ENCODE measurements at regions not wholly inside any gene's neighbourhood (a gene's known extent, or its start where the extent isn't known, plus 50 kb on each side); places are given as distances from the start of the nearest gene placed in this dataset.
A peak's percentile ranks its signal among the peaks of the same experiment; 100 is the strongest.

DNA sequence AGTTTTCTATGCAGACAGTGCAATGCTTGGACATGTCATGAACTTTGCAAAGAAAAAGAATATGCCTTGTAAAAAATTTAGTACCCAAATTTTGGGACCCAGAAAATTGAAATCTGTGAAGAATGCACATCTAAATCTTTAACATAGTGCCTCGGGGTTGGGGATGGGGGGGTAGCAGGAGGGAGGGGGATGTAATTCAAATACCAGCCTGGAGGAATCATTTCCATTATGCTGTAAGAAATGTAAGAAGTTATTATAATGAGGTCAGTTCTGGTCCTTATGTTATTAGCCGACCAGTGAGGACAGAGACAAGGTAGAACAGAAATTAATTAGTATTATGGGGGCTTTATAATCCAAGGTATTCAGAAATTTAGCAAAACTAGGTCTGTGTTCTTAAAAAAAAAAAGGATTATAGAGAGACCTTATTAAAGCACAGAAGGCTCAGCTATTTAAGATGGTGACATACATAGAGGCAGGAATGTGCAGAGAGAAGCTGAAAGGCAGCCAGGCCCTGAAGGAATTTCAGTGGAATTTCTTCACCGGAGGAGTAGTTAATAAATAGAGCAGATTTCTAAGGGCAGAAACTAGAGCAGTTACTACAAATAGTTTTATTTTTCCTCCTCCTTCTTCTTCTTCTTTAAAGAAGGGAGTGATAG is 89.0 kb upstream of the RBMS1 start:
- no peaks in the 10 kb centered on the region for H3K79me2 ChIP-seq (ENCODE audit: control insufficient read depth, insufficient read depth, low read length)
- no peaks in the 10 kb centered on the region for H4K20me1 ChIP-seq (ENCODE audit: control insufficient read depth, extremely low read depth, insufficient read depth, low read length)
- H3K4me3 ChIP-seq (ENCODE audit: control insufficient read depth in 2 of 3, extremely low read depth in 1 of 3, insufficient read depth in 2 of 3, low read depth in 1 of 3, low read length in 3 of 3), result no peak overlapping the region
- H3K36me3 ChIP-seq (ENCODE audit: control insufficient read depth in 2 of 2, extremely low read depth in 1 of 2, insufficient read depth in 2 of 2, low read length in 2 of 2), result no peaks in the 10 kb centered on the region
- peaks cover 6% of the 10 kb centered on the region for H3K4me1 ChIP-seq (ENCODE audit: control insufficient read depth, extremely low read depth, insufficient read depth, low read length)
- dilution Hi-C loops (cut with MboI; ENCODE audit: extremely low pct_ligation_motif_present, low sequenced_read_pairs), result no loop called here
- H3K9me1 ChIP-seq (ENCODE audit: control insufficient read depth, extremely low read depth, insufficient read depth, low read length), result no peaks in the 10 kb centered on the region
- DNase-seq (ENCODE audit: low read depth, low spot score) (no peak), FAIRE-seq (peak; percentile 64)
- H3K9me3 ChIP-seq (ENCODE audit: control insufficient read depth, low read depth, low read length), result no peaks in the 10 kb centered on the region
- no peak overlapping the region for H3K27ac ChIP-seq (ENCODE audit: control insufficient read depth, insufficient read depth, low read length)
- H2AFZ ChIP-seq (ENCODE audit: control insufficient read depth, low read length), result peak overlapping the region; percentile 23
- H3K27me3 ChIP-seq (ENCODE audit: control insufficient read depth, extremely low read depth, insufficient read depth, low read length), result no peaks in the 10 kb centered on the region
- H3K9ac ChIP-seq (ENCODE audit: control insufficient read depth, extremely low read depth, insufficient read depth, low read length), result no peak overlapping the region
- no peak overlapping the region for H3K4me2 ChIP-seq (ENCODE audit: control insufficient read depth, extremely low read depth, insufficient read depth, low read depth, low read length)
- TF ChIP-seq, protein P1, sequence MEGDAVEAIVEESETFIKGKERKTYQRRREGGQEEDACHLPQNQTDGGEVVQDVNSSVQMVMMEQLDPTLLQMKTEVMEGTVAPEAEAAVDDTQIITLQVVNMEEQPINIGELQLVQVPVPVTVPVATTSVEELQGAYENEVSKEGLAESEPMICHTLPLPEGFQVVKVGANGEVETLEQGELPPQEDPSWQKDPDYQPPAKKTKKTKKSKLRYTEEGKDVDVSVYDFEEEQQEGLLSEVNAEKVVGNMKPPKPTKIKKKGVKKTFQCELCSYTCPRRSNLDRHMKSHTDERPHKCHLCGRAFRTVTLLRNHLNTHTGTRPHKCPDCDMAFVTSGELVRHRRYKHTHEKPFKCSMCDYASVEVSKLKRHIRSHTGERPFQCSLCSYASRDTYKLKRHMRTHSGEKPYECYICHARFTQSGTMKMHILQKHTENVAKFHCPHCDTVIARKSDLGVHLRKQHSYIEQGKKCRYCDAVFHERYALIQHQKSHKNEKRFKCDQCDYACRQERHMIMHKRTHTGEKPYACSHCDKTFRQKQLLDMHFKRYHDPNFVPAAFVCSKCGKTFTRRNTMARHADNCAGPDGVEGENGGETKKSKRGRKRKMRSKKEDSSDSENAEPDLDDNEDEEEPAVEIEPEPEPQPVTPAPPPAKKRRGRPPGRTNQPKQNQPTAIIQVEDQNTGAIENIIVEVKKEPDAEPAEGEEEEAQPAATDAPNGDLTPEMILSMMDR (optimal IDR thresholded peaks at IDR 0.05 in 1 of 3, IDR thresholded peaks at IDR 0.05 in 1 of 3, conservative IDR thresholded peaks at IDR 0.05 in 1 of 3; ENCODE audit: extremely low read depth in 1 of 3, insufficient read depth in 2 of 3, low read length in 3 of 3), result no peak
- no peak for TF ChIP-seq EZH2 (IDR thresholded peaks at IDR 0.05; ENCODE audit: low read length)

DNA sequence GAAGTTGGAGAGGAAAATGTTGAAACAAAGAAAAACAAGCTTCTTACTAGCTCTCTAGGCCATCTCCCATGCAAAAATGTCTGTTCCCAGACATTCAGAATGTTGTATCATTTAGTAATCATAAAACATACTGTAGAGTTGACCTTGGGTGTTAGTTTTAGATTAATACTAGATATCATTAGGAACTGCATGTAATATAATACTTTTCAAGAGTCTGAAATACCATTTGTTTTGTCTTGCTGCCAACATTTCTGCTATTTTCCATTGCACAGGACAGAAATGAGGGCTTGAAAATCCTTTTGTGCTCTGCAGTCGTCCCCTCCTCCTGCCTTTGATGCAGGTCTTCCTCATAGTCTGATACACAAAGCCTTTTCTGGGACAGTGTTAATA is 89.5 kb upstream of the RBMS1 start:
- Histone ChIP-seq H3K36me3 (ENCODE audit: control insufficient read depth in 2 of 2, extremely low read depth in 1 of 2, insufficient read depth in 2 of 2, low read length in 2 of 2) (no peaks in the 10 kb centered on the region), H4K20me1 (ENCODE audit: control insufficient read depth, extremely low read depth, insufficient read depth, low read length) (no peaks in the 10 kb centered on the region), H3K4me1 (ENCODE audit: control insufficient read depth, extremely low read depth, insufficient read depth, low read length) (peaks cover 6% of the 10 kb centered on the region), H3K9me1 (ENCODE audit: control insufficient read depth, extremely low read depth, insufficient read depth, low read length) (no peaks in the 10 kb centered on the region), H3K9me3 (ENCODE audit: control insufficient read depth, low read depth, low read length) (no peaks in the 10 kb centered on the region), H3K79me2 (ENCODE audit: control insufficient read depth, insufficient read depth, low read length) (no peaks in the 10 kb centered on the region), H3K4me2 (ENCODE audit: control insufficient read depth, extremely low read depth, insufficient read depth, low read depth, low read length) (no peak overlapping the region), H2AFZ (ENCODE audit: control insufficient read depth, low read length) (peak overlapping the region; percentile 23), H3K27me3 (ENCODE audit: control insufficient read depth, extremely low read depth, insufficient read depth, low read length) (no peaks in the 10 kb centered on the region), H3K9ac (ENCODE audit: control insufficient read depth, extremely low read depth, insufficient read depth, low read length) (no peak overlapping the region), H3K4me3 (ENCODE audit: control insufficient read depth in 2 of 3, extremely low read depth in 1 of 3, insufficient read depth in 2 of 3, low read depth in 1 of 3, low read length in 3 of 3) (no peak overlapping the region), H3K27ac (ENCODE audit: control insufficient read depth, insufficient read depth, low read length) (no peak overlapping the region)
- FAIRE-seq (no peak), DNase-seq (ENCODE audit: low read depth, low spot score) (no peak)
- TF ChIP-seq, protein P1 (optimal IDR thresholded peaks at IDR 0.05 in 1 of 3, IDR thresholded peaks at IDR 0.05 in 1 of 3, conservative IDR thresholded peaks at IDR 0.05 in 1 of 3; ENCODE audit: extremely low read depth in 1 of 3, insufficient read depth in 2 of 3, low read length in 3 of 3), result no peak
- no peak for TF ChIP-seq EZH2 (IDR thresholded peaks at IDR 0.05; ENCODE audit: low read length)
- dilution Hi-C loops (cut with MboI; ENCODE audit: extremely low pct_ligation_motif_present, low sequenced_read_pairs), result no loop called here

Data from keratinocyte (primary cell).